Cerebellar nuclear complex (tissue), 1 donor: ENCODE measurements at regions not wholly inside any gene's neighbourhood (a gene's known extent, or its start where the extent isn't known, plus 50 kb on each side); places are given as distances from the start of the nearest gene placed in this dataset.
"Not testable (repeated sequence)": the region's sequence is repeated elsewhere in the genome, so short reads cannot be mapped to it uniquely, and the experiment has no call there.

Source experiments
- DNase-seq, 2 experiments: peaks; one replicate each; lab custom pipeline; 2025; lab: John Stamatoyannopoulos, UW

DNA sequence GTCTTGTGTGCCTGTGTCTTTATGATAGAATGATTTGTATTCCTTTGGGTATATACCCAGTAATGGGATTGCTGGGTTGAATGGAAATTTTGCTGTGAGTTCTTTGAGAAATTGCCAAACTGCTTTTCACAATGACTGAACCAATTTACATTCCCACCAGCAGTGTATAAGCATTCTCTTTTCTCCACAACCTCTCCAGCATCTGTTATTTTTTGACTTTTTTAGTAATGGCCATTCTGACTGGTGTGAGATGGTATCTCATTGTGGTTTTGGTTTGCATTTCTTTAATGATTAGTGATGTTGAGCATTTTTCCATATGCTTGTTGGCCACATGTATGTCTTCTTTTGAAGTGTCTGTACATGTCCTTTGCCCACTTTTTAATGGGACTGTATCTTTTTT, 238.3 kb upstream of the ZEB2 start:
- DNase-seq = not testable (repeated sequence)

DNA sequence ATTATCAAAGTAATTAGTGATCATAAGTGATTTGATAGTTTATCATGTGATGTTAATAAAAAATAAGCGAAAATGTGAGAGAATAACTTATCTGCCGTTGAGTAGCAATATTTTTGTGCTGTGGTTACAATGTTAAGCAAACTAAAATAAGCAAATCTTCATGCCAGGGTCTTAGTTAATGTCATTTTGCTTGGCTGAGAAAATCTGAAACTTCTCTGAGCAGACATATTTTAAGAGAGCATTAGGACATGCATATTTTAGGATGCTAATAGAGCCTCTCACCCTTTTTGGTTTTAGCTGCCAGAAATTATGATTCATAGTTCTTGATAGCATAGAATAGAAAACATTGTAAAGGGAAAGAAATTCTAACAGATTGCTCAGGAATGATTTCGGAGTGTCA, 233.5 kb upstream of the ZEB2 start:
- no peak for DNase-seq

DNA sequence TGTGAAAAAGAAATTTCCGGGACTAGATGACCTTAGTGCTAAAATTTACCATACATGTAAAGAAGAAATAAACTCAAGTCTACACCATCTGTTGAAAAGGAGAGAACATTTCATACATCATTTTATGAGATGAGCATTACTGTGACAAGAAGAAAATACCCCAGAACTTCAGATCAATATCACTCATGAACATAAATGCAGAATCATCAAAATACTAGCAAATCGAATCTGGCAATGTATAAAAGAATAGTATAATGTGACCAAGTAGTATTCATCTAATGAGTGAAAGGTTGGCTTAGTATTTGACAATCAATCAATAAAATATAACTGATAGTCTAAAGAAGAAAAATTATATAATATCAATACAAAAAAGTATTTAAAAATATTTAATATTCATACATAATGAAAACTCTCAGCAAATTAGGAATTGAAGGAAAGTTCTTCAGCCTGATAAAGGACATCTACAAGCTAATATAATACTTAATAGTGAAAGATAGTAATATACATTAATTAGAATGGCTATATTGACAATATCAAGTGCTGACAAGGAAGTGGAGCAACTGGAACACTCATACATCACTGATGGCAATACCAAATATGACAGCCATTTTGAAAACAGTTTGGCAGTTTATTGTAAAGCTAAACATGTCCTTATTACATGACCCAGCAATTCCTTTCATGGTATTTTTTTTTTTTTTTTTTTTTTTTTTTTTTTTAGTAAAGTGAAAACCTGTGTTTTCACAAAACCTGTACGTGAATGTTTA, 231.4 kb upstream of the ZEB2 start:
- DNase-seq = no peak

DNA sequence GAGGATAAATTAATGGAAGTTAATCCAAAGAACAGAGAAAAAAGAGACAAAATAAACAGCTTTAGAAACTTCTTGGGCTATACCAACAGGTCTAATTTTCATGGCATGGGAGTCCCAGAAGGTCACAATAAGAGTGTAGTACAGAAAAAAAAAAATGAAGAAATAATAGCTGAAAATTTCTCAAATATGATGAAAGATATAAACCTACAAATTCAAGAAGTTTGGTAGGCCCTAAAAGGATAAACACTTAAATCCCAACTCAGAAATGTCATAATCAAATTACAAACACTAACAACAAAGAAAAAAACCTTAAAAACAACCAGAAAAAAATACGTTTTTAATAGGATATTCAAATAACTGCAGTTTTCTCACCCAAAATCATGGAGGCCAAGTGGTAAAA, 229.3 kb upstream of the ZEB2 start:
- DNase-seq = no peak

DNA sequence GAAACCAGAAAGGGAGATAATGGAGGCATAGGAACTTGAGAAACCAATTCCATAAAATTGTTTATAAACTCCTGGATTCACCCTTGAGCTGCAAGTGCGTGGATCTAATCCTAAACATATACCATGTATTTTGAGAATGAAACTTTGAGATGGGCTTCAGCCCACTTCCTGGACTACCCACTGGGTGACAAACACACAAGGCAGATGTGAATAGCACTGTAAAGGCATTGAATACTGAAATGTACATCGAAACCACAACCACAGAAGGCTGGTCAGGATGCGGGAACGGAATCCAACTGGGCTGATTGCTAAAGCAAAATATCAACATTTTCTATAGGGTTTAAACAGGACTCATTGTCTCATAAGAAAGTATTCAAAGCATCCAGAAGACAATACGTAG, 228.5 kb upstream of the ZEB2 start:
- DNase-seq = no peak

DNA sequence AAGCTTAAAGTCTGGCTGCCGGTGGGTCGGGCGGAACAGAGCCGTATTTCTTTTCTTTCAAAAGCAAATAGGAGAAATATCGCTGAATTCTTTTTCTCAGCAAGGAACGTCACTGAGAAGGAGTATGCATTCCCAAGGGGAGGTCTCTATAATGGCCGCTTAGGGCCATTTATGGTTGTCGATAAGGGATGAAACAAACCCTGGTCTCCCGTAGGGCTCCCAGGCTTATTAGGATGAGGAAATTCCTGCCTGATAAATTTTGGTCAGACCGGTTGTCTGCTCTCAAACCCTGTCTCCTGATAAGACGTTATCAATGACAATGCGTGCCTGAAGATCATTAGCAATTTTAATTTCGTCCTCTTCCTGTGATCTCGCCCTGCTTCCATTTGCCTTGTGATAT, 227.7 kb upstream of the ZEB2 start:
- no peak for DNase-seq

DNA sequence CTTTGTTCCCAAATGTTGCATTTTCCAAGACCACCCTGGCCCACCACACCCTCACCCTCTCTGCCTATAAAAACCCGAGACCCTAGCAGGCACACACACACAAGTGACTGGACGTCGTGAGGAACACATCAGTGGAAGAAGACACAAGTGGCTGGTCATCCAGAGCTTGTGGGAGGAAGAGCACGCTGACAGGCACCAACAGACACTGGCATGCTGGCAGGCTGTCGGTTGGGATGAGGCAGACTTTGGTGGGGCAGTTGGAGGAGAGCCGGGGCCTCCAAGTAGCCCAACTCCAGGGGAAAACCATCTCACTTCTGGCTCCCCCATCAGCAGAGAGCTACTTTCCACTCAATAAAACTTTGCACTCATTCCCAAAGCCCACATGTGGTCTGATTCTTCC, 225.5 kb upstream of the ZEB2 start:
- no peak for DNase-seq

DNA sequence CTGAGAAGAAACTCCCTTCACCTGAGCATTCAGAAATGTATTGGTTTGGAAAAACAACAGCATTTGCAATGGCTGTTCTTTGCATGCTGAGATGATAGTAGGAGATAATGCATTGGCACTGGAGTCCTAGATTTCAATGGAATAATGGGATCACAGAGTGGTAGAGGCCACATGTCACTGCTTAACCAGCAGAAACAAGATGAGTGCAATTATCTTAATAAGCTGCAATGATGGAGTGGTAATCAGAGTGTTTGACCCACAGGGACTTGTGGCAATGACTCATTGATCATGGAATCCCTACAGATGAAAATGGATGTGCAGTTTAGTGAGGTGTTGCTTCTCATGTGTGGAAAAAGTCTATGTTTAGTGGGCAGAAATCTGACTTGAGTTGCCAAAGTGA, 218.8 kb upstream of the ZEB2 start:
- no peak for DNase-seq

DNA sequence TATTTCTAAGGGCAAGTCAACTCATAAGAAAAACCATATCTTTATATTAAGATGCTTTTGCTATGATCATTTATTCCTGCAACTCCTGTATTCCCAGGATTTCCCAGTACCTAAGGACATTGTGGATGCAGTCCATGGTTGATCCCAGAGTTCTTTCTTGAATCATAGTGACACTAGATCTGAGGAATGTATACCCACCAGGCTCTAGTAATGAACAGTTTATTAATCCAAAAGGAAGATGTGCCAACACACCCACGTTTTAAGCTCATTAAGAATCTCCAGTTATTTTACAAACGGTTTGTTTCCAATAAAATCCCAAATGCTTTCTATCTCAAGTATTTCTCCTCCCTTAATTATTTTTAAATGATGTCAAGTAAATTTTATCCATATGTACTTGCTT, 210.8 kb upstream of the ZEB2 start:
- no peak for DNase-seq

DNA sequence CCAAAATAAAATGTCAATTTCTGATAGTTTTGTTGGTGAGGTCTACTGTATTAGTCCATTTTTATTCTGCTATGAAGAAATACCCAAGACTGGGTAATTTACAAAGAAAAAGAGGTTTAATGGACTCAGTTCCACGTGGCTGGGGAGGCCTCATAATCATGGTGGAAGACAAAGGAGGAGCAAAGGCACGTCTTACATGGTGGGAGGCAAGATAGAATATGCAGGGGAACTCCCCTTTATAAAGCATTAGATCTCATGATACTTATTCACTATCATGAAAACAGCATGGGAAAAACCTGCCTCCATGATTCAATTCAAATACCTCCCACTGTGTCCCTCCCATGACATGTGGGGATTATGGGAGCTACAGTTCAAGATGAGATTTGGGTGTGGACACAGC, 204.5 kb upstream of the ZEB2 start:
- DNase-seq = not testable (repeated sequence)

DNA sequence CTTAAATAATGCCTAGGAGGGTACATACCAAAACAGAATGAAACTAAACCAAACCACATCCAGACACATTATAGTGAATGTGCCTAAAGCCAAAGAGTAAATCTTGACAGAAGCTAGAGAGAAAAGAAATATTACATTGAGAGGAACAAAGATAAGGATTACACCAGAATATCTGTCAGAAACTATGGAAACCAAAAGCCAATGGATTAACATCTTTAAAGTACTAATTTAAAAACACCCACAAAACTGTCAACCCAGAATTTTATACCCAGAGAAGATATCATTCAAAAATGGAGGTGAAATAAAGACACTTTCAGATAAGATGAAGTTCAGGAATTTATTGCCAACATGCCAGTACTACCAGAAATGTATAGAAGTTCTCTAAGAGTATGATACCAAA, 198.5 kb upstream of the ZEB2 start:
- no peak for DNase-seq

DNA sequence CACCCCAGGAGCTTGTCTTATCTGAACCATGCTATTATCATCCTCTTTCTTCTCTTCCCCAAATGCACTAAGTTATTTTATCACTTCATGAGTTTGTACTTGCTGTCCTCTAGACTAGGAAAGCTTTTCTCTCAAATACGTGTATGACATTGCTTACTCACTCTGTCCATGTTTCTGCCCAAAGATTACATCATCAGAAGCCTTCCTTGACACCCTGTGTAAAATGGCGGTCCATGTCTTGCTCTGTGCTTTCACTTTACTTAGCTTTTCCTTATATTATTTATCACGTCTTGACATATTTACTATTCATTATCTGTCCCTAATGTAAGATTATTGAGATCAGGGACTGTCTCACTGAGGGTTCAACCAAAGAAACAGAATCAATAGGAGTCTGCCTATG, 196.1 kb upstream of the ZEB2 start:
- no peak for DNase-seq

DNA sequence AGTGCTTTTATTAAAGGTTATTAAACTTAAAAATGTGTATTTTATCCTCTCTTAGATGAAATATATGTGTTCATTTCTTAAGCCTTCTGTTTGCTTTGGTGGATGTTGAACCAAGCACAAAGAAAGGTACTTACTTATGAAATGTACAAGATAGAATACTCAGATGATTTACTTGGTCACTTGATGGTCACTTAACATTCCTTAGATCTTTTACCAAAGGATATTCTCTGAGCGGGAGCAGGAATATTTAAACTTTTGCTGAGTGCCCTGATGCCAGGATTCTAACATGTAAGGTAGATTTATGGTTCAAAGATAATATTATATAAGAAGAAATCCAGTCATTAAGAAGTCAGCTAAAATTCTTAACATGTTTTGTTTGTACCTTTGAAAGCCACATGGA, 193.5 kb upstream of the ZEB2 start:
- DNase-seq = no peak

DNA sequence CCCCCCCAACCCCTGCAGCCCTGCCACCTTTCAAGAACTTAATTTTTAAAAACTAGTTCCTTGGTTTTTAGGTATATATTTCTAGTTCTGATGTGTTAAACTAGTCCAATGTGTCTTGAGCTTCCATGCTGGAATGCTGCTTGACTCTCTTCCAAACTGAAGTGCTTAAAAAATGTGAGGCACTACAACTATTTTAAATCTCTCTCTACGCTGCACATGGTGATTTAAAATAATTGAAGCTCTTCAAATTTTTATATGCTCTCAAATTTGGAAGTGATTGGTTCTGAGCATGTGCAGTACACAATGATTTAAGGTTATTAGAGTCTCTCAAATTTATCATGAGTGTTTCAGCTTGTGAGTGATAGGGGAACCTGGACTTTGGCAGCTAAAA, 192.6 kb upstream of the ZEB2 start:
- DNase-seq = no peak

DNA sequence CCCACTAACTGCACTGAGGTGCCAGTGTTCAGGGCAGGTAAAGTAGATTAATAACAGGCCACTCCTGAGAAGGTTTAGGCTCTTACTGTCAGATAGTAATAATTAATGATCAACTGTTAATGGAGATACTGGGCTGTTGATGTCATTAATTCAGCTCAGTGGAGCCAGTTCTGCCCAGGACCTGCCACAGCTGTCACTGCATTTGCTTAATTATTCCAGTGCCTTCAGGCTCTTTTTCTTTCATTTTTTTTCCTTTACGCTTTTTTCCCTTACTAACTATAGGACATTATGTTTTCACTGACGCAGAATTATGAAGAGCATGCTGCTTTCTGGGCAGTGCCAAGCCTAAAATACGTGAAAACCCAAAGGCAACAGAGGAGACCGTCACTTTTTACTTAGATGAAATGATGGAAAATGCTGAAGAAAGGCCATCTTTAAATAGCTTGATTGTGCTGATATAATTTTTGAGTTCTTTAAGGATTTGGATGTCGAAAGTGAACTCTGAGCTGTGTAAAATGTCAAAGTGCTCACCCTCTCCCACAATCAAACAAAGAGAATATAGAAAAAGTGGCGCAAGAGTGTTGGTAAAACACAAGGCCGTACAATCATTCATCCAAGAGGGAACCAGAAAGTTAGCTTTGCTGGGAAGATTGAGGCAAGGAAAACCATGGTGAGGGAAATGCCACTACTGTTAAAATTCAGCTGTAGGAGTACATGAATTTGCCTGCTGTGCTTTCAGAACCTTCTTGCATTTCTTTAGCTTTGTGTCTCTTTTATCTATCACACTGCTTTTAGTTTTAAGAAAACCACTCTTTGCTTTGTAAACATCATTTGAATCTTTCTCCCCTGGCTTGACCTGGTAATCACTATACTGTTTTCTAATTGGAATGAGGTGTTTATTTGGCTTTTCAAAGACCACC, 192.0 kb upstream of the ZEB2 start:
- DNase-seq = no peak

DNA sequence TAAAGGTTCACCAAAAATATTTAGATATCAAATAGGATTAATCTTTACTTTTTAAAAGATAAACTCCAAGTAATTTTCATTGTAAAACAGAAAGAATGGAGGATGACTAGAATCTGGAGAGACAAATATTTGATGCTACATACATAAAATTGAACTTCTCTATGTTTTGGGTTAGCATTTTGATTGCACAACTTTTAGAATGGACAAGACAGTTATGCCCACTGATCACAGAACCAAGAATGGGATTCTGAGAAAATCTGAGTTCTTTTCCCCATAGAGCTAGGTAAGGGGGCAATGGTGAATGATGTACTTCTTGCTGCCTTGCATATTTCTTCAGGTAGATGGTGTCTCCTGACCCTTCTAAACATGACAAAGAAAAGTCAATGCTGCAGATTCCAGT, 191.2 kb upstream of the ZEB2 start:
- no peak for DNase-seq

DNA sequence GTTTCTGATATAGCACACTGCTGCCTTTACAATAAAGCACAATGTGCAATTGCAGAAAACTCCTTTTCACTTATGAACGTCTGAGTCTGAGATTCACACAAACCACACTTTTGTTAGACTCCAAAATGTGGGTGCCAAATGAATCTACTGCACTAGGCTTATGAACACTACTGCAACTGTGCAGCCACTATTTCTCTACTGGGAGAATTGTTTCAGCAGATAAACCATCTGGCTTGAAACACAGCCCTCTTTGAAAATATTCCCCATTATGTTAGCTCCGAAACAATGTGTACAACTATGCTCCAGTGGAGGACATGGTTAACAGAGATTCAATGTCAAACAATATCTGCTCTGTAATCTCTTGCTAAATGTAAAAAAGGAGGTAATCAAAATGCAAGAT, 188.7 kb upstream of the ZEB2 start:
- no peak for DNase-seq

DNA sequence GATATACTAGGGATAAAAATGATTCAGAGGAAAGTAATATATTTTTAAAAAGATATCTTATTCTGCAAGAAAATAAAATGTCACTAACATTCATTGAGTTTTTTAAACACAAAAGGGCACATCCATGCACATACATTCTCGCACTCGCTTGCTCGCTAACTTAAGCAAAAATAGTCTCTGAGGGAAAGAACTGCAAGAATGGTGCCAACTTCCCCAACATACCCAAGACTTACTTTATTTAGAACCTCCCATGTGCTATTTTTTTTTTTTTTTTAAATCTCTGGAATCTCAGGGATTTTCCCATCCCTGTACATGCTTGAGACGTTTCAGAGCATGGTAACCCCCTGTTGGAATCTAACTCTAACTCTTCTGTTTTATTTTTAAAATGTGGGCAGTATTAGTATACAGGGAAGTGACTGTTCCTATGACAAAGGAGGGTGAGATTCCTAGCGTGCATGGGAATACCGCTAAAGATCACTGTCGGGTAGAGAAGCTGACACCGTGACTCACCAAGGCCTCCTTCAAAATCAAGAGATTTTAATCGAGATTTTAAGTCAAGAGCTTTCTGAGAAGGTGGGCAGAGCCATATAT, 187.9 kb upstream of the ZEB2 start:
- DNase-seq = no peak

DNA sequence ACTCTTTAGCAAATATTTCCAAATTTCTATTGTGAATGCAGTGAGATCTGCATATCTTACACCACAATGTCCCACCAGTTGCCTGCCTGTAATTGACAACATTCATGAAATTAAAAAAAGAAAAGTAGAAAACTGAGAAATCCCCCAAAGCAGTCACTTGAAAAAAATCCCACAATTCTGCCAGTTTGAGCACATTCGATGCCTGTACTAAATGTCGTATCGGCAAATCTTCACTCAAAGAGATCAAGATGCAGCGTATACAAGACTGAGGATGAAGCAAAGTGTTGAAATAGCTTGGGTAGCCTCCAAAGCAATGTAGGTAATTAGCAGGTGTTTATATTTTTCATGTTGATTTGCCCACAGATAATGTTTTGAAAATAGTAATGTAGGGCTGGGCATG, 186.7 kb upstream of the ZEB2 start:
- DNase-seq = no peak

DNA sequence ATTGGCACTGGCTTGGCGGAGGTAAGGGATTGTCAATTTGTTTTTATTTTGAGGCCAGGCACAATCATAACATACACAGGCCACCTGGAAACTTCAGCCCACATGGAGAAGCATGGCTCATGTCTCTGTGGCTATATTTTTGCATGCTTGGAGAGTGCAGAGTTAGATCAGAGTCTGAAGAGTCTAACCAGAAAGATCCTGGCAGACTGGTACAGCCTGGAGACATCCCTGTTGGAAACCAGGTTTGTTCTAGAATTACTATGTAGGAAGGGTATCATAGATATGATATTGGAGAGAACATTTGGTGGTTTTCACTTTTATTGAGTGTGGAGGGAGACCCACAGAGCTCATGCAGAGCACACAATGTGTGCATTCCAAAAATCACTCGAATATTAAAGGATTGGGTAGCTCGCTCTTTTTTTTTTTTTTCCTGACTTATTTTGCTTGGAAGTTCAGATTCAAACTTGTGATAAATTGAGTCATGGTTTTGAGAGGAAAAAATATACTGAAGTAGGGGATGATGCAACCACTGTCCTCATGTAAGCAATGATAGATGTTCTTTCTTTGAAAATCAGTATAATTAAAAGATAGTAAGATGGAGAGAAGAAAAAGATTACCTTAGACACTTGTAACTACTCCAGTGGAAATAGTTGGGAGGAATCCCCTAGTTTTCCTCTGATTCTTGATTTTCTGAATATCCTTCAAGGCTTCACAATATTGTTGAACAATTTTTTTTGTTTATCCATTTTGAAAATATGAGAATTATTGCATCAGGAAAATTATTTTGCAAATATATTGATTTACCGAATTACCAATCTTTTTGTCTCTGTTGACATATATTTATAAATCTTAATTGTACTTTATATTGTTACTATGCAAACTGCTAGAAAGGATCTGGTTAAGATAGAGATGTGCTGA, 185.7 kb upstream of the ZEB2 start:
- DNase-seq = no peak

DNA sequence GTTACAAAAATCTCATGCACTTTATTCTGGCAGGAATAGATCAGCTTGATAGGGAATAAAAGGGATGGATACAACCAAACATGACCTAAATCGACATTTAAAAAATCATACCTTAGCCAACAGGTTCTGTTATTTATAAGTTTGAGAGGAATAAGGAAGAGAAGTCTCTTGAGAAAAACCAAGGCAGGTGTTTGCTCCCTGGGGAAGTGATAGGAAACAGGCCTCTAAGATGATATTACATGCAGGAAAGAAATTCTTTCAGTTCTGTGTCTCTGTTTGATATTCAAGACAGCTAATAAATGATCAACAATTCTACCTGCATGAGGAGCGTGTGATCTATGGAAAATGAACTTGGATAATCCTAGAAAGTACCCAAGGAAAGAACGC, 184.8 kb upstream of the ZEB2 start:
- no peak for DNase-seq
